ENCODE measurements at regions not wholly inside any gene's neighbourhood (a gene's known extent, or its start where the extent isn't known, plus 50 kb on each side); places are given as distances from the start of the nearest gene placed in this dataset.
A peak's percentile ranks its signal among the peaks of the same experiment; 100 is the strongest.

GRCh38 chr12:25755136-25755970 lies 202.3 kb upstream of the LMNTD1 start:
- ATAC-seq: no peak

GRCh38 chr12:25755971-25756260 lies 202.6 kb upstream of the RASSF8 start:
- Histone ChIP-seq H3K4me3 (ENCODE audit: low read length) (no peak overlapping the region), H3K36me3 (ENCODE audit: low read depth, low read length) (no peaks in the 10 kb centered on the region), H3K27me3 (ENCODE audit: low read length) (no peaks in the 10 kb centered on the region), H2AFZ (ENCODE audit: low read length) (no peak overlapping the region), H3K4me1 (ENCODE audit: insufficient read depth, low read length) (no peaks in the 10 kb centered on the region), H3K9ac (ENCODE audit: low read length) (no peak overlapping the region), H3K9me3 (ENCODE audit: low read length) (no peaks in the 10 kb centered on the region), H3F3A (ENCODE audit: low read length, unreplicated experiment) (no peaks in the 10 kb centered on the region), H3K9me2 (replicated peaks; ENCODE audit: low read length) (no peaks in the 10 kb centered on the region), H4K20me1 (ENCODE audit: low read length) (no peaks in the 10 kb centered on the region), H3K79me2 (ENCODE audit: low read length) (no peaks in the 10 kb centered on the region), H3K4me2 (ENCODE audit: low read length) (no peak overlapping the region), H3K27ac (ENCODE audit: low read length) (no peak overlapping the region)
- peak; percentile 13 for DNase-seq
- BruUV-seq (replicated peaks): no TSS peak
- CTCF ChIA-PET: no interaction called here
- no peak for ATAC-seq
- POLR2A ChIA-PET (ENCODE audit: unreplicated experiment): interaction anchor here (0.6 kb wide), 1 partner anchor 167 kb away, joined by 4 read pairs; no protein-coding TSS in a partner anchor
- intact Hi-C loops (cut with micrococcal nuclease): no loop called here
- TF ChIP-seq CTCF (conservative IDR thresholded peaks at IDR 0.05; ENCODE audit: low read depth, low read length) (no peak), EZH2 (IDR thresholded peaks at IDR 0.05; ENCODE audit: low read length, unreplicated experiment) (no peak), EZH2phosphoT487 (IDR thresholded peaks at IDR 0.05; ENCODE audit: borderline replicate concordance, low read length) (no peak)

More at GRCh38 chr12:25755136-25755970, 202.3 kb upstream of the LMNTD1 start:
- H2AFZ ChIP-seq (ENCODE audit: low read length): no peak overlapping the region
- H3K9ac ChIP-seq (ENCODE audit: low read length): no peak overlapping the region
- intact Hi-C loops (cut with micrococcal nuclease): no loop called here
- no peaks in the 10 kb centered on the region for H3K36me3 ChIP-seq (ENCODE audit: low read depth, low read length)
- H3K79me2 ChIP-seq (ENCODE audit: low read length): no peaks in the 10 kb centered on the region
- no peaks in the 10 kb centered on the region for H3K9me2 ChIP-seq (replicated peaks; ENCODE audit: low read length)
- no peaks in the 10 kb centered on the region for H3F3A ChIP-seq (ENCODE audit: low read length, unreplicated experiment)
- no peak overlapping the region for H3K4me2 ChIP-seq (ENCODE audit: low read length)
- H3K27ac ChIP-seq (ENCODE audit: low read length): no peak overlapping the region
- H3K4me1 ChIP-seq (ENCODE audit: insufficient read depth, low read length): no peaks in the 10 kb centered on the region
- no peaks in the 10 kb centered on the region for H4K20me1 ChIP-seq (ENCODE audit: low read length)
- BruUV-seq (replicated peaks): no TSS peak
- CTCF ChIA-PET: no interaction called here
- no peak for TF ChIP-seq EZH2 (IDR thresholded peaks at IDR 0.05; ENCODE audit: low read length, unreplicated experiment)
- TF ChIP-seq CTCF (conservative IDR thresholded peaks at IDR 0.05; ENCODE audit: low read depth, low read length): no peak
- TF ChIP-seq EZH2phosphoT487 (IDR thresholded peaks at IDR 0.05; ENCODE audit: borderline replicate concordance, low read length): no peak
- POLR2A ChIA-PET (ENCODE audit: unreplicated experiment): no interaction called here
- no peaks in the 10 kb centered on the region for H3K9me3 ChIP-seq (ENCODE audit: low read length)
- no peak overlapping the region for H3K4me3 ChIP-seq (ENCODE audit: low read length)
- no peak for DNase-seq
- H3K27me3 ChIP-seq (ENCODE audit: low read length): no peaks in the 10 kb centered on the region

- no peak for ATAC-seq
- no peaks in the 10 kb centered on the region for H3K4me1 ChIP-seq (ENCODE audit: insufficient read depth, low read length)
- H3K79me2 ChIP-seq (ENCODE audit: low read length): no peaks in the 10 kb centered on the region
- ChIA-PET POLR2A (ENCODE audit: unreplicated experiment) (no interaction called here), CTCF (no interaction called here)
- no TSS peak for BruUV-seq (replicated peaks)
- H3K9me2 ChIP-seq (replicated peaks; ENCODE audit: low read length): no peaks in the 10 kb centered on the region
- H3K27ac ChIP-seq (ENCODE audit: low read length): no peak overlapping the region
- no peaks in the 10 kb centered on the region for H3F3A ChIP-seq (ENCODE audit: low read length, unreplicated experiment)
- H3K9me3 ChIP-seq (ENCODE audit: low read length): no peaks in the 10 kb centered on the region
- intact Hi-C loops (cut with micrococcal nuclease): no loop called here
- no peak for TF ChIP-seq EZH2phosphoT487 (IDR thresholded peaks at IDR 0.05; ENCODE audit: borderline replicate concordance, low read length)
- no peak for TF ChIP-seq EZH2 (IDR thresholded peaks at IDR 0.05; ENCODE audit: low read length, unreplicated experiment)
- no peak for TF ChIP-seq CTCF (conservative IDR thresholded peaks at IDR 0.05; ENCODE audit: low read depth, low read length)
- H3K36me3 ChIP-seq (ENCODE audit: low read depth, low read length): no peaks in the 10 kb centered on the region
- no peak overlapping the region for H2AFZ ChIP-seq (ENCODE audit: low read length)
- no peak overlapping the region for H3K4me2 ChIP-seq (ENCODE audit: low read length)
- H4K20me1 ChIP-seq (ENCODE audit: low read length): no peaks in the 10 kb centered on the region
- no peak overlapping the region for H3K9ac ChIP-seq (ENCODE audit: low read length)
- no peak for DNase-seq
- H3K4me3 ChIP-seq (ENCODE audit: low read length): no peak overlapping the region
- no peaks in the 10 kb centered on the region for H3K27me3 ChIP-seq (ENCODE audit: low read length)
Measured at GRCh38 chr12:25757037-25757665, 201.3 kb upstream of the RASSF8 start.
